HG03139 (cell line): ENCODE measurements at regions not wholly inside any gene's neighbourhood (a gene's known extent, or its start where the extent isn't known, plus 50 kb on each side); places are given as distances from the start of the nearest gene placed in this dataset.

Experiments
- ATAC-seq: cut with Tn5 transposase; IDR thresholded peaks from one replicate; pipeline ENCODE4 v1.9.1; 2021; ENCODE audit not compliant: unreplicated experiment

DNA sequence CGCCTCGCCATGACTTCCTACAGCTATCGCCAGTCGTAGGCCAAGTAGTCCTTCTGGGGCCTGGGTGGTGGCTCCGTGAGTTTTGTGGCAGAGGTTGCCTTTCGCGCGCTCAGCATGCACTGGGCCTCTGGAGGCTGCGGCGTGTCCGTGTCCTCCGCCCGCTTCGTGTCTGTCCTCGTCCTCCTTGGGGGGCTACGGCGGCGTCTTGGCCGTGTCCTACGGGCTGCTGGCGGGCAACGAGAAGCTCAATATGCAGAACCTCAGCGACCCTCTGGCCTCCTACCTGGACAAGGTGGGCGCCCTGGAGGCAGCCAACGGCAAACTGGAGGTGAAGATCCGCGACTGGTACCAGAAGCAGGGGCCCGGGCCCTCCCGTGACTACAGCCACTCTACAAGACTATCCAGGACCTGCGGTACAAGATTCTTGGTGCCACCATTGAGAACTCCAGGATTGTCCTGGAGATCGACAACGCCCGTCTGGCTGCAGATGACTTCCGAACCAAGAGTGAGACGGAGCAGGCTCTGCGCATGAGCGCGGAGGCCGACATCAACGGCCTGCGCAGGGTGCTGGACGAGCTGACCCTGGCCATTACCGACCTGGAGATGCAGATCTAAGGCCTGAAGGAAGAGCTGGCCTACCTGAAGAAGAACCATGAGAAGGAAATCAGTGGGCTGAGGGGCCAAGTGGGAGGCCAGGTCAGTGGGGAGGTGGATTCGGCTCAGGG lies 296.3 kb downstream of the OGFRL1 start:
- no peak for ATAC-seq

DNA sequence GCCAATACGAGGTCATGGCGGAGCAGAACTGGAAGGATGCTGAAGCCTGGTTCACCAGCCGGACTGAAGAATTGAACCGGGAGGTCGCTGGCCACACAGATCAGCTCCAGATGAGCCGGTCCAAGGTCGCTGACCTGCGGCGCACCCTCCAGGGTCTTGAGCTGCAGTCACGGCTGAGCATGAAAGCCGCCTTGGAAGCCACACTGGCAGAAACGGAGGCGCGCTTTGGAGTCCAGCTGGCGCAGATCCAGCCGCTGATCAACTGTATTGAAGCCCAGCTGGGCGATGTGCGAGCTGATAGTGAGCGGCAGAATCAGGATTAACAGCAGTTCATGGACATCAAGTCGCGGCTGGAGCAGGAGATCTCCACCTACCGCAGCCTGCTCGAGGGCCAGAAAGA lies 296.9 kb downstream of the OGFRL1 start:
- ATAC-seq = no peak

DNA sequence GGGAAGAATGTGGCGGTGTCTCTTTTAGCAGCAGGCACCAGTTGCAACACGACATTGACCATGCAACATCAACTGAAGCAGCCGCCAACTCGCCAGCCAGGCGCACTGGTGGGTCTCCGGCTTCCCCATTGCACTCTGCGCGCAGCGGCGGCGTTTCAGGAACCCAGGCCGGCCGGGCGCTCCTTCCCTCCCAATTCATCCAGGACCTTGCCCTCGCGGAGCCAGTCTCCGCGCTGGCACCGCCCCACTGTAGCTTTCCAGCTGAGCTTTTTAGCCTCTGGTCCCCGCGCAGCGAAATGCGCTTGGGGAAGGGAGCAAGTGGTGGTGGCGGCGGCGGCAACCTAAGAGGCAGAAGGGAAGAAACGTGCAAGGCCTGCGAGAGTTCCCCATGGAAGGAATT lies 297.9 kb upstream of the RIMS1 start:
- no peak for ATAC-seq

DNA sequence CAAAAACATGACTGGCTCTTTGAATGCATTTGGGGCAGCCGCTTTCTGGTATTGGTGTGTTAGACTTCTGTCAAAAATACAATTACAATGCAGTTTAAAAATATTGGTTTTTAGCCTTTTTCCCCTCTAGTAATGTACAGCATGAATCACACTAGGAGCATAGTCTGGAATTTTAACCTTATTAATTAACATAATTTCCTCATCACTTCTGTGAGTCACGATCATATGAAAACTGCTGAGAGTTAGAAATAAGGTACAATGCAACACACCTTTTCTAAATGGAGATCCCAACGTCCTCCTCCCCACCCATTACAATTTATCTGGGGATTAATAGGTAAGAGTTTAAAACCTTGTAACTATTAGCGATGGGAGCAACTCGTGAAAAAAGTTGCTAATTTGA lies 297.1 kb upstream of the RIMS1 start:
- no peak for ATAC-seq

DNA sequence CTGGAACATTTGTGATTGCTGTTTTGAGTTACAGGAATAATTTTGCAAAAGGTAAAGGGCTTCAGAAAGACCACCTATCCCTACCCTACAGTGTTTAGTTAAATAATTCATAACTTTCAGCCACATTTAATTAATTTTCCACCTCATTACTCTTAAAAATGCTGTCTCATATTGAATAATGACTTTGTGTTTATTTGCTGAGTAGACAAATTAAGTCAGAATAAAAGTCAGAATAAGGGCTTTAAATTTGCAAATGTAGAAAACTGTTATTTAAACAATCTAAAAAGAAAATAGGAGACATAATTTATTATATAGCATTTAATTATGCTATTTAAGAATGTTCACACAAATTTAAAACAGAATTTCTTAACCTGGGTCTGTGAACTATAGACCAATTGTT lies 293.7 kb upstream of the RIMS1 start:
- ATAC-seq = no peak

DNA sequence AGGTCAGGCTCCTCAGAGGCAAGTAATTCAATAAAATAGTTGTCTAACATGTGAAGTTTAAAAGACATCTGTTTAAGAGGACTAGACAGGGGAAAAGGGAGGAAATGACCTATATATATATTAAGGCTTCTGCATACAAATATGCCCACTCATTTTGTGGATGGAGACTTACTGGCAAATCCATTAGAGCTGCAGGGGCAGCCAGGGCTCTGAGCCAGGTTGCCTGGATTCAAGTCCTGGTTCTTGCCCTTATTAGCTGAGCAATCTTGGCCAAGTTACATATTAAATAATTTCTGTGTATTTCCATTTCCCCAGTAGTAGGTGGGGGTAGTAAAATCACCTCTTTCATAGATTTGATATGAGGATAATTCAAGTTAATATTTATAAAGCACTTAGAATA lies 287.0 kb upstream of the RIMS1 start:
- ATAC-seq = no peak

DNA sequence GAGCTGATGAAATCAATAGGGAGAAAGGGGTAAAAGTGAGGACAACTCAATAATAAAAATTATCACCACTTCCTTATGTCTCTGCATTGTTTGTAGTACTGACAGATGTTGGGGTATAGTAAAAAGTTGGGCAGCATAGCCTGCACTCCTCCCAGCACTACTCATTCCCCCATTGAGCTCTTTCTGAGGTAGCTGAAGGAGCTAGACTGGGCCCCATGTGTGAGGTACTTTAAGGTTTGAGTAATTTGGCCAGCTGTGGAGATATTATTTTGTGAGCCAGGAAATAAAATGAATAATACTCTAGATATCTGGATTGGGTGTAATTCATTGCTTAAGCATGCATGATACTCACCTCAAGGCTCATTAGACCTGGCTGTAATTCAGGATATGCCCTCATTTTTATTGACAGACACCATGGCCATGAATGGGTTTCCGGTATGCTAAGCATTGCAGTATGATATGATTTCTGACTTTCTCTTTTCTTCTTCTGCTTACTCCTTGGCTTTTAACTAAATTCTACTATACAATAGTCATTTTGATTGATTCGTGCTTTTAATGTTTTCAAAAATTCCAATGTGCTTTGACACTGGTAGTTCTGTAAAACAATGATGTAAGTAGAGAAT lies 283.9 kb upstream of the RIMS1 start:
- ATAC-seq = no peak

- ATAC-seq = no peak
These were observed 283.3 kb upstream of the RIMS1 start for GRCh38 chr6:71603021-71603420.

GRCh38 chr6:71608646-71609045 lies 277.7 kb upstream of the RIMS1 start:
- ATAC-seq = no peak

DNA sequence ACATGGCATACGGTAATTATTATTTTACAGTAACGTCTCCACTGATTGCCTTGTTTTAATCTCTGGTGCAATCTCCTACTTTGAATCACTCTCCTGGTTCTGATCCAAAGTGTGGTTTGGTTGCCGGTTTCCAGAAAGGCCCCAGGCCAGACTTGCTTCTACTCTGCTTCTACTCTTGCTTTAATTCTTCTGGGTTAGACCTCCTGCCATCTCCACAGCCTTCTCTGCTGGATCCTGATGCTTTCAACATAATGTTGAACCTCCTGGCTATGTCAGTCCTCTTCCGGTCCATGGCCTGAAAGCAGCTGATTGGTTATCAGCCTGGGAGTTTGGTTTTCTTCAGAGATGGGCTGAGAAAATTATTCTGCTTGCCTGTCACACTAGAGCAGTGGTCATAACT lies 266.5 kb upstream of the RIMS1 start:
- no peak for ATAC-seq

GRCh38 chr6:71621918-71622519 lies 264.3 kb upstream of the RIMS1 start:
- no peak for ATAC-seq

- no peak for ATAC-seq
These were observed 244.2 kb upstream of the RIMS1 start for GRCh38 chr6:71642120-71642519.

GRCh38 chr6:71642793-71643192 lies 243.6 kb upstream of the RIMS1 start:
- ATAC-seq = no peak

DNA sequence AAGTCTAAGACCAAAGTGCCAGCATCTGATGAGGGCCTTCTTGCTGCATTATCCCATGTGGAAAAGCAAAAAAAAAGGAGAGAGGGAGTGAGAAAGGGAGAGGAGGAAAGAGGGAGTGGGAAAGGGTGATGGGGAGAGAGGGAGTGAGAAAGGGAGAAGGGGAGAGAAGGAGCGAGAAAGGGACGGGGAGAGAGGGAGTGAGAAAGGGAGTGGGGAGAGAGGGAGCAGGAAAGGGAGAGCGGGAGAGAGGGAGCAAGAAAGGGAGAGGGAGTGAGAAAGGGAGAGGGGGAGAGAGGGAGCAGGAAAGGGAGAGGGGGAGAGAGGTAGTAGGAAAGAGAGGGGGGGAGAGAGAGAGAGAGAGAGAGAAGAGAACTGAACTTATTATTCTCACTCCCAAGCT lies 241.1 kb upstream of the RIMS1 start:
- ATAC-seq = no peak

GRCh38 chr6:71649915-71650314 lies 236.4 kb upstream of the RIMS1 start:
- ATAC-seq = no peak

GRCh38 chr6:71651636-71652035 lies 234.7 kb upstream of the RIMS1 start:
- ATAC-seq = no peak

DNA sequence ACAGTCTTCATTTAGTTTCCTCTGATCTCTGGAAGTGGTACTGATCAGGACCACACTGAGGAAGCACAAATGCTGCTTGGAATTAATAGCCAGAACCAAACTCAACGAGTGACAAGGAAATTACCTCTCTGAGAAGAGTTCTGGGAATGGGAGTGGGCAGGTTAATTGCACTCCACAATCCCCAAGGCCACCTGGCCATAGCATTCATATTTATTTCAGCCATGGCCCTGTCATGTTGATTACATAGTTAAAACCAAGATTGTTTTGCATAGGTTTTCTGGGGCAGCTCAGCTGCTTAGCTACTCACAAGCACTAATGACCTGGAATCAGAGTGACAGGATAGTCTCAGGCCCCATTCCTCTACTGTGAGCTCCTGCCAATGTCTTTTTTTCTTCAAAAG lies 230.2 kb upstream of the RIMS1 start:
- ATAC-seq = no peak

GRCh38 chr6:71665931-71666330 lies 220.4 kb upstream of the RIMS1 start:
- no peak for ATAC-seq

DNA sequence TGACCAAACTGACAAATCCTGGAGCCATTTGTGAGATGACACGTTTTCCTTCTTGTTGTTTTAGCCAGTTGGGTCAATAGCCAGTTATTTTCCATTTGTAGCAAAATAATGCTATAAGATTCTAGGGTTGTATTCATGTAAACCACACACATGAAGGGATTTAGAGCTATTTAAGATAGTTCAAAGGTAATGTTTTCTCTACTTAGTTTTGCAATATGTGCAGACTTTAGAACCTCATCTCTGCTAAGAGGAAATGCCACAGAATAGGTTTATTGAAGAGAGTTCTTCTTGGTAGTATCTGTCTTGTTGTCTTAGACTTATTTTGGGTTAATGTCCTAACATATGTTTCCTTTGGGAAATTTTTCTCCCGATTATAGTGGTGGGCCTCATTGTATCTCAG lies 213.5 kb upstream of the RIMS1 start:
- no peak for ATAC-seq

DNA sequence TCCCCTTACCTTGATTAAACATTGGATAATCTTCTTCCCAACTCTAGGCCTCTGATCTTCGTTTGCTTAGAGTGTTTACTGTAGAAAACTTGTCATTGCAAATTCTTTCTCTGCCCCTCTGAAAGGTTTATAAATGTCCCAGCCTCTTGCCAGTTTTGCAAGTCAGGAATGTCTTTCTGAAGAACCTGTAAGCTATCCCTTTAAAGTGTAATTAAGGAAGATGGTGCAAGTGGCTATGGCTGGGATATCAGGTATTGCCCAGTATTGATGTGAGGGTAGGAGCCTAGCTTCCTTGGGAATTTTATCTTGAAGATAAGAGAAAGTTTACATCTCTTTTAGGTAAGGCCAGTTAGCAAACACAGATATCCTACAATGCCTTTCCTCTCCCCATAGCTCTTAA lies 211.0 kb upstream of the RIMS1 start:
- ATAC-seq = no peak

DNA sequence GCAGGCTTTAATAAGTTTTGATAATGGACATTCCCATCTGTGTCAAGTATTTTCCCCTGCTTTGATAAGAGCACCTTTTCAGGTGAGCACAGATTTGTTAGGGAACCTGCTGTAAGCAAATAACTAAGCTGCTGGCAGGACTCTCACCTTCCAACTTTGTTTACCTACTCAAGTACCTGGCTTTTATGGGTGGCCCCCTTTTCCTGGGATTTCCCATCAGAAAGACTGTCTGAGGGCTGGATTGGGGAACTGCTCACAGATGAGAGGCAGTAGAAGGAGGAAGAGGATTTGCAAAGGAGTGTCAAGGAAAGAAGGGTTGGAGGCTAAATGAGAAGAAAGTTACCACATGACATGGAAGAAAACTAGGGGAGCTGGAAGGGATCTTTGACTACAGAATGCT lies 210.1 kb upstream of the RIMS1 start:
- no peak for ATAC-seq

DNA sequence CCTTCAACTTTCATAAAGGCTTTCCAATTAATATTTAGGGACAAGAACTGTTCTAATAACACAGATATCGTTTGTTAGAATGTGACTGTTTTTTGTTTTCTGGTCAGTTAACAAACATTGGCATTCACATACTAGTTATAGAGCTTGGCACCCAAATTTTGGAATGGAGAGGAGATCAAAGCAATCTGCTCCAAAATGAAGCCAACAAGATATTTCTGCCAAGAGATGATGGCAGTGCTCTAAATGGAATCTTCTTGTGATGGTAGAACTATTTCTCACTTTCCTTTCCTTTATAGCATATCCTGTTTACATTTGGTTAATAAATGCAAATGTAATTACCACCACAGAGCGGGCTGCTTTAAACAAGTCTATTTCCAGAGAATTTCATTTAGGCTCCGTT lies 208.3 kb upstream of the RIMS1 start:
- ATAC-seq = no peak
